ENCODE measurements at regions not wholly inside any gene's neighbourhood (a gene's known extent, or its start where the extent isn't known, plus 50 kb on each side); places are given as distances from the start of the nearest gene placed in this dataset.

- Histone ChIP-seq H3K56ac (replicated peaks; ENCODE audit: insufficient read length, low read depth, low read length) (no peak overlapping the region), H3K36me3 (ENCODE audit: control insufficient read depth in 2 of 4, insufficient read depth in 4 of 4, low read length in 3 of 4) (peaks cover 0 to 18% (median 5%) of the 10 kb centered on the region in 4 experiments; a peak in 4 of 8 replicates), H4K5ac (ENCODE audit: insufficient read length, low read depth, low read length) (no peak overlapping the region), H4K8ac (ENCODE audit: extremely low read depth, insufficient read depth, low read length) (no peak overlapping the region), H3K14ac (ENCODE audit: insufficient read length) (no peak overlapping the region), H2BK20ac (ENCODE audit: low read length) (no peak overlapping the region), H3K27me3 (replicated peaks in 1 of 4; ENCODE audit: control insufficient read depth in 3 of 4, extremely low read depth in 1 of 4, insufficient read depth in 3 of 4, low read length in 3 of 4) (no peaks in the 10 kb centered on the region), H3K23ac (ENCODE audit: insufficient read length) (no peak overlapping the region), H2BK12ac (ENCODE audit: low read depth, low read length) (no peak overlapping the region), H4K20me1 (replicated peaks in 1 of 2; ENCODE audit: control insufficient read depth in 1 of 2, insufficient read depth in 2 of 2, low read length in 2 of 2) (no peaks in the 10 kb centered on the region), H2AFZ (ENCODE audit: low read length) (no peak overlapping the region), H3K4ac (replicated peaks; ENCODE audit: insufficient read length, low read depth, low read length) (no peak overlapping the region), H3K27ac (ENCODE audit: low read depth, low read length) (no peak overlapping the region), H3K79me2 (ENCODE audit: control insufficient read depth in 1 of 2, insufficient read depth in 2 of 2, low read length in 2 of 2) (peaks cover 12 to 47% of the 10 kb centered on the region in 2 experiments), H2BK120ac (replicated peaks; ENCODE audit: low read depth, low read length) (no peak overlapping the region), H2AK5ac (ENCODE audit: low read depth, low read length) (no peak overlapping the region), H3K18ac (ENCODE audit: extremely low read depth, low read length) (no peak overlapping the region), H3K9me3 (ENCODE audit: insufficient read depth in 2 of 2, low read depth in 1 of 2, low read length in 1 of 2) (no peaks in the 10 kb centered on the region), H3K79me1 (ENCODE audit: low read depth, low read length) (peaks cover 2% of the 10 kb centered on the region; the same call in 1 of the 2 replicates), H3K4me2 (ENCODE audit: insufficient read depth in 1 of 2, low read depth in 2 of 2, low read length in 2 of 2) (no peak overlapping the region; a peak in 1 of 4 replicates), H3K23me2 (ENCODE audit: low read depth, low read length) (peaks cover 4% of the 10 kb centered on the region), H3K4me1 (replicated peaks in 1 of 4; ENCODE audit: control insufficient read depth in 3 of 4, insufficient read depth in 4 of 4, low read length in 3 of 4) (peaks cover 0 to 2% (median 0%) of the 10 kb centered on the region in 4 experiments; a peak in 1 of 7 replicates), H2BK5ac (ENCODE audit: low read depth, low read length) (no peak overlapping the region), H3K4me3 (ENCODE audit: extremely low read depth in 1 of 4, insufficient read depth in 2 of 4, low read depth in 3 of 4, low read length in 4 of 4) (no peak overlapping the region), H2BK15ac (ENCODE audit: low read length) (no peak overlapping the region), H4K91ac (replicated peaks; ENCODE audit: insufficient read length, low read length) (no peak overlapping the region), H3K9ac (replicated peaks in 1 of 4; ENCODE audit: extremely low read depth in 1 of 4, low read depth in 3 of 4, low read length in 3 of 4) (no peak overlapping the region)
- WGBS, 2 experiments (ENCODE audit: extremely low coverage in 1 of 2, insufficient coverage in 1 of 2, insufficient read length in 1 of 2, insufficient replicate concordance in 2 of 2, low coverage in 1 of 2, low lambda C conversion rate in 2 of 2, missing lambda C conversion rate in 1 of 2) = 94% methylated on average over 4 of the region's 4 CpGs; no CpG with 5 or more reads in 1 of the 2 experiments
- CTCF ChIA-PET (ENCODE audit: partially characterized antibody) = no interaction called here
- POLR2A ChIA-PET (ENCODE audit: partially characterized antibody) = interaction anchor here (1.4 to 1.9 kb wide), 3 partner anchors 8 to 18 kb away, joined by 3 to 18 read pairs (median 15); no protein-coding TSS in a partner anchor
- no peak for DNase-seq (ENCODE audit: low read depth in 1 of 2, low spot score in 2 of 2)
- no peak for FAIRE-seq
- TF ChIP-seq TEAD4 (IDR thresholded peaks at IDR 0.05; ENCODE audit: low read depth, low read length) (no peak), EP300 (IDR thresholded peaks at IDR 0.05; ENCODE audit: borderline replicate concordance in 1 of 2, low read depth in 2 of 2, low read length in 2 of 2) (no peak), TAF7 (optimal IDR thresholded peaks at IDR 0.05; ENCODE audit: borderline replicate concordance, low read depth, low read length) (no peak), FOSL1 (IDR thresholded peaks at IDR 0.05; ENCODE audit: insufficient read depth, low read depth, low read length) (no peak), TBP (IDR thresholded peaks at IDR 0.05; ENCODE audit: low read depth, low read length) (no peak), EZH2 (IDR thresholded peaks at IDR 0.05; ENCODE audit: low read depth, low read length, severe bottlenecking) (no peak), RNF2 (IDR thresholded peaks at IDR 0.05; ENCODE audit: borderline replicate concordance, low read depth, low read length, missing control alignments, poor library complexity, severe bottlenecking) (no peak), GABPA (IDR thresholded peaks at IDR 0.05; ENCODE audit: borderline replicate concordance, insufficient read depth, low read length) (no peak), CHD1 (IDR thresholded peaks at IDR 0.05; ENCODE audit: low read depth, low read length) (no peak), TCF12 (IDR thresholded peaks at IDR 0.05; ENCODE audit: low read depth, low read length) (no peak), POLR2AphosphoS5 (IDR thresholded peaks at IDR 0.05; ENCODE audit: low read depth, low read length) (no peak), CBX5 (IDR thresholded peaks at IDR 0.05; ENCODE audit: low read depth, low read length) (no peak), BCL11A (IDR thresholded peaks at IDR 0.05; ENCODE audit: low read depth in 2 of 2, low read length in 2 of 2) (no peak), POU5F1 (IDR thresholded peaks at IDR 0.05; ENCODE audit: low read depth, low read length) (no peak), YY1 (IDR thresholded peaks at IDR 0.05; ENCODE audit: low read depth, low read length) (no peak)
These were observed 123.8 kb upstream of the VKORC1L1 start for GRCh38 chr7:65749039-65749438.

All from H1 (cell line).